Astrocyte of the cerebellum (primary cell): ENCODE measurements at regions not wholly inside any gene's neighbourhood (a gene's known extent, or its start where the extent isn't known, plus 50 kb on each side); places are given as distances from the start of the nearest gene placed in this dataset.

Source experiments
- DNase-seq: peaks from one replicate; pipeline ENCODE4 v3.0.0-alpha.2; 2011; ENCODE audit warnings: low read depth
- H3K4me3 ChIP-seq: 2 replicates; pipeline ENCODE4 v1.5.1; 2011; ENCODE audit warnings: mild to moderate bottlenecking, low read depth, low read length, moderate library complexity
- CTCF ChIP-seq: IDR thresholded peaks from 2 replicates; pipeline ENCODE4 v1.5.1; 2012; ENCODE audit warnings: low read length, low read depth, moderate library complexity, mild to moderate bottlenecking; ENCODE audit errors: missing control alignments
- in situ Hi-C: cut with HindIII; loops from 2 replicates; pipeline ENCODE4 v1.10.0; 2017; ENCODE audit warnings: low sequenced_read_pairs

GRCh38 chr20:4369119-4369797, 120.2 kb upstream of the ADRA1D start:
- no peak overlapping the region for H3K4me3 ChIP-seq
- no peak for DNase-seq
- no peak for TF ChIP-seq CTCF
- in situ Hi-C loops: loop anchor here (5.0 kb wide), 1 partner anchor 47 kb away; no protein-coding TSS in a partner anchor

GRCh38 chr20:4366076-4366475, 117.0 kb upstream of the ADRA1D start:
- in situ Hi-C loops: loop anchor here (5.0 kb wide), 1 partner anchor 44 kb away; no protein-coding TSS in a partner anchor
- DNase-seq: no peak
- no peak overlapping the region for H3K4me3 ChIP-seq
- no peak for TF ChIP-seq CTCF

GRCh38 chr20:4358552-4358951, 109.5 kb upstream of the ADRA1D start:
- H3K4me3 ChIP-seq: no peak overlapping the region
- TF ChIP-seq CTCF: no peak
- in situ Hi-C loops: loop anchor here (5.0 kb wide), 1 partner anchor 49 kb away; no protein-coding TSS in a partner anchor
- DNase-seq: no peak

GRCh38 chr20:4352348-4352747, 103.3 kb upstream of the ADRA1D start:
- H3K4me3 ChIP-seq: no peak overlapping the region
- no peak for TF ChIP-seq CTCF
- DNase-seq: no peak
- in situ Hi-C loops: no loop called here

GRCh38 chr20:4350096-4350495, 101.0 kb upstream of the ADRA1D start:
- no peak for TF ChIP-seq CTCF
- H3K4me3 ChIP-seq: no peak overlapping the region
- in situ Hi-C loops: no loop called here
- DNase-seq: no peak

GRCh38 chr20:4344670-4345069, 95.6 kb upstream of the ADRA1D start:
- peak; percentile 53 for DNase-seq
- in situ Hi-C loops: no loop called here
- no peak for TF ChIP-seq CTCF
- no peak overlapping the region for H3K4me3 ChIP-seq
